ENCODE measurements at regions not wholly inside any gene's neighbourhood (a gene's known extent, or its start where the extent isn't known, plus 50 kb on each side); places are given as distances from the start of the nearest gene placed in this dataset.

- DNase-seq, result no peak
Observed at GRCh38 chr11:112467721-112468120, 207.1 kb upstream of the PLET1 start.

DNA sequence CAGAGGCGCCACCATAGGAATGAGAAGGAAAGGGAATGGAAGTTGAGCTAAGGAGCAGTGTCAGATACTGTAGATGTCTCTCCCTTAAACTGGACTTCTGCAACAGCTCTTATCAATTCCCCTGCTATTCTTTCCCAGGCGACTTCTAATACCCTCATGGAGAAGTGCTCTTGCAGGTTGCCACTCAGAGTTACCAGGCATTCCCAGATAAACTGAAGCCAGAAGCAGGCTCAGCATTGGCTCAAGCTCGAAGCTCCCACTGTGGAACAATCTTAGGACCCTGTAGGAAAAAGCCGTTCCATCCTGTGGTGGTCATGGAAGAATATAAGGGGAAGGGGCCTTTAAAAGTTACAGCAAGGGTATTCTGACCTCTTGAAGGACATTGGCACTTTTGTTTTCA, 208.7 kb upstream of the PLET1 start:
- DNase-seq, result no peak

DNA sequence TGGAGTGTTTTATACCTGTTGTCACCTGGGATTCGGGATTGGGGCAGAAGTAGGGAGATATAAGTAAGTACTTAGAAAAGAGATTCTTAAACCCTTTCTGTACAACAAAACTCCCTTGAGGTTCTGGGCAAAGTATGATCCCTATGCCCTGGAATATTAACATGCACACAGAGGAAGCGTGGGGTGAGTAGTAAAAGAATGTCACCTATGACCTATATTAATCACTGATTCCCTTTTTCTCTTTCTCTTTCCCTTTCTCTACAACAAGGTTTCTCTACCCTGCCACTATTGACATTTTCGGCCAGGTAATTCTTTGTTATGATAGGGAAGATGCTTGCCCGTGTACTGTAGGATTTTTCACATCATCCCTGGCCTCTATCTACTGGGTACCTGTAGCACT, 209.7 kb upstream of the PLET1 start:
- no peak for DNase-seq

DNA sequence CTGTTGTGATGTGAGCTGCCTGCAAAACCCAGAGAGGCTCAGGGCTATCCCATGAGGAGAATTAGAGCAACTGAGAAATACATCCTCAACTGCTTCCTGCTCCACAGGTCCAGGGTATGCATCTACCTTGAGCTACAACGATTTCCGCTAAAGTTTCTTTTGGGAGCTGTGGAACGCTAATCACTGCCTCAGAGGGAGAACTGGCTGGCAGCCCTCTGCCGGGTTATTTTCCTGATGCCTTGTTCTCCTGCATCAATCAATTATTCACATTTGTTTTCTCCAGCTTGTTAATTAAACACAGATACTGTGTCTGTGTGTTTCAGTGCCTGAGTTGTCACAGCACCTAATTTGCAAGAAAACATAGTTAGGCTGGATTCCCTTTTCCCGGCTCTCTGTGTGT, 211.1 kb upstream of the PLET1 start:
- DNase-seq, result no peak

DNA sequence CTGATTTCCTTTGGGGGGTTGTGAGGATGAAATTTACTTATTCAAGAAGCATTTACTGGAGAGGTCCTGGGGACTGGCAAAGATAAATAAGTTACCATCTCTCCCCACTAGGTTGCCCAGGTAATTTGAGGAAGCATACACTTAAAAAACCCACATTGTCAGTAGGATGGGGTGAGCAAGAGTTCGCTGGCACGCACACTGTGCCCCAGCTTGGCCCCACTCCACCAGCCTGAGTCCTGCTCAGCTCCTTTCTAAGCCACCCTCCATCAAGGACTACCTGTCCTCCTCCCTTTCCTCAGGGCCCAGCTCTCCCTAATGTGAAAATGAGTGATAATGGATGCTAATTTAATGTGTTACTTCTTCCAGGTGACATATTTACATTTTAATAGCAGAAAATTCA, 216.5 kb upstream of the PLET1 start:
- DNase-seq, result no peak

- no peak for DNase-seq
Observed at GRCh38 chr11:112477581-112478317, 217.1 kb upstream of the PLET1 start.

GRCh38 chr11:112478806-112479205, 218.1 kb upstream of the PLET1 start:
- DNase-seq, result no peak

- DNase-seq, result no peak
Observed at GRCh38 chr11:112481431-112481830, 220.8 kb upstream of the PLET1 start.

DNA sequence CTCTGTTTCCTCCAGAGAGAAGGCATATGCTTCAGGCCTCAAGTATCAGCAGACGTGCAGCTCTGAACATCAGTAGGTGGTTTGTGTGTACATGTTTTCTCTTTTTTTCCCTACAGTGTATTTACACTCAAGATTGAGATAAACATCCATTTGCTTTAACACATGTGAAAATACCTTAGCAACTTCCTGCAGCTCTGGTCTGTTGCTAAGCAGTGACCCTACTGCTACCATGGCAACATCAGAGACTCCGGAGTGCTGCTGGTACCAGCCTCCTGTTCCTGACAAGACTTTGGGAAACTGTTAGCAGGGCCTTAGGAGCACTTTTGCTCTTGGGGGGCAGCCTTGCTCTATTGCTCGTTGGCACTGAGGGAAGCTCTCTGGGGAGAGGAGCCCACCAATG, 221.2 kb upstream of the PLET1 start:
- DNase-seq, result no peak

DNA sequence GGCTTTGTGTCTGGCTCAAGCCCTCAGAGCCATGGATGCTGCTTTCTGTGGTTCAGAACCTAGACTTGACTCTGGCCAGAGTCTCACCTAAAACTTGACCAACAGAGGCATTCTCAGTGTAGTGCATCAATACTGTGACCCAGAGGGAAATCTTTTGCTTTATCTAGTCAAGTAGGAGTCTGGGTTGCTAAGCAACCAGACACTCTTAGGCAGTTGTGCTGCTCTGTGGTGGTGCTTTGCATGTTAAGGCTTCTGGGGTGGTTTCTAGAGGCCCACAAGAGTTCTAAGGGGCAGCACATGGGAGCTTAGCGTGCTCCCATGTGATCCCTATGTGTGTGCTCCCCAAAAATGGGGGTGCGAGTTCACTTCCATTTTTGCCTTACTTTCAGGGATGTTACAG, 224.6 kb upstream of the PLET1 start:
- DNase-seq, result no peak

DNA sequence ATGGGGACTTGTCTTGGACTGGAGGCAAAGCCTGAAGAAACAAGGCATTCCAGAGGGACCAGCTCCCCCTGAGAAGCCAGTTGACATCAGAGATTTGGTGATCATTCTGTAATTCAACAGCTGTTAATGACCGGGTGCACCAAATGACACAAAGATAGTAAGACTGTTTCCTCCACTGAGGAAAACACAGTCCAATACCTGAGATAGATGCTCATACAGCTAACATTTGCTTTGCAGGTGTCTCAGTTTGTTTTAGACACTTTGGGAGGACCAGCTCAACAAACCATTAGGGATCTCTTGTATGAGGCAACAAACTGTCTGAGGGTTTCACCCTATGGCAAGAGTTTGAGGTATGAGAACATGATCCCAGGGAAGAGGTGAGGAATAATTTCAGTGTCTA, 237.2 kb upstream of the PLET1 start:
- DNase-seq, result no peak

DNA sequence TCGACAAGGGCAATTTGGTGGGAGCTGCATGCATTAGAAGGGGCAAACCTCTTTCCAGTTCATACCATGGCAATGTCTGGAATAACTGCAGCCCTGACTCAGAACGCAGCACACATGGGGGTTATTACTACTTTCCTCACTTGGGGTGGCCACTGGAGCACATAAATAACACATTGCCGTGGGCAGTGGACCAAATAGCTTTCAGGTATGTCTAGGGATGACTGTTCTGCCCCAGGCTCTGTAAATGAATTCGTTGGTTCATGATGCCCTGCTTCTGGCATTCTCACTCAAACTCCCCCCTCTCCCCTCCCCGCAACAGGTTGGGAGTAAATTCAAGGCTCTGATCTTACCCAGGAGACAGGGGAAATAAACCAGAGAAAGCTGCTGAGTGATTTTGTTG, 238.0 kb upstream of the PLET1 start:
- no peak for DNase-seq

GRCh38 chr11:112499153-112499880, 238.7 kb upstream of the PLET1 start:
- DNase-seq, result no peak

DNA sequence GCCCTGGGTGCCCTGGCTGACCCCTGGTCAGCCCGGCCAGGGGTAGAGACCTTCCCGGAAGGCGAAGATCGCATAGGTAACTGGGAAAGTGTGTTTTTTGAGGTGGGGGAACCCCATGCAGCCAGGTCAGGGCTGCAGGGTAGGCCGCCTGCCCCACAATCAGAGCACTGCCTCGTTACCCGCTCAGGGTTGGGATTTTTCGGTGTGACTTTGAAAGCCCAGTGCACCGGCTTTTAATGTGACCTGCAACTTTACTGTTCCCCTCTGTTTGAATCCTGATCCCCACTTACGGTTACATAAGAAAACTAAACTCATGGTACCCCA, 239.2 kb upstream of the PLET1 start:
- DNase-seq, result no peak

DNA sequence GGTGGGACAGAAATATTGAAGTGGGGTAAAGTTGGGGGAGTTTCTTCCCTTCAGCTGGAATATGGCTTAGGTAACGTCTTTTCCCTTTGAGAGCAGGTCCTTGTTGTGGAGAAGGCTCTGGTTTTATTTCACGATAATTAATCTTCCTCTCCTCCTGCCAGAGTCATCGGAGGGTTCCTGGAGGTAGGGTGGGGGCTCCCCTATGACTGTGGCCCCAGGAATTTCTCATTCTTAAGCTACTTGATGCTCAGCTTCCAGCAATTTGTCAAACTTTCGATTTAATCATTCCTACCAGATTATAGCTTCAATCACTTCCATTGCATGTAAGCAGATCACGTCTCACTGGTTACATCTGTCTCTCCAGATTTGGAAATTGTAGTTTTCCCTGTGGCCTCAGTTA, 242.8 kb upstream of the PLET1 start:
- DNase-seq, result no peak

DNA sequence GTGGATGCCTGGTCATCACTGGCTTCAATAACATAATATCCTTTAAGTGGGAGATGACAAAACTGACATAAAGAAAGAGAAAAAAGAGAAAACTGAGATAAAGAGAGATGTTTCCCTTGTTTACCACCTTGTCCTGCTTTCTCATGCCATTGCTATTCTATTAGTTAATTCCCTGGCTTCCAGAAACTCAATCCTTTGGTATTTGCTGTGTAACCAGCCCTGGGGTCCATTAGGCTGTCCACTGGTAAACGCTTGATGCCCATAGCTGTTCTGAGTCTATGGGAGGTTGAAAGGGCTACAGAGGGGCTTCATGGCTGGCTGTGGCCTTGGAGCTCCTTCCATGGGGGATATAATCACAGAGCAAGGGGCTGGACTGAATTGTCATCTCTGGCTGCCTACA, 243.4 kb upstream of the PLET1 start:
- no peak for DNase-seq

- DNase-seq, result no peak
Observed at GRCh38 chr11:112506852-112507251, 246.2 kb upstream of the PLET1 start.

DNA sequence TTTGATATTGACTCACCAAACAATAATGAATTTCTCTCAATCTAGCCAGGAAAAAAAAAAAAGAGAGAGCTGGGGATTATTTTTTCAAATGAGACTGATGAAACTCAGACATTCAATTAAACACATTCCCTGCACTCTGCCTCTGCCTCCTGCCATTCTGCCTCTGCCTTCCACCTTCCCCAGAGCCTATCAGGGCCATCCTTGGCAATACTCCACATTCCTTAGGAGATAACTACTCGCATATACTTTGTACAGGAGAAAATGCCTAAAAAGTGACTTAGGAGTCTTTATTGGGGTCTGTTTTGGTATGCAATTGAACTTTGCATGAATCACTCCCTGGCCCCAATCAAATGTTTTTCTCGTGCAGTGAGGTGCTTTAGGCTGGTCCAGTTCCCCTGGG, 246.6 kb upstream of the PLET1 start:
- no peak for DNase-seq

- DNase-seq, result no peak
Observed at GRCh38 chr11:112508750-112509149, 248.1 kb upstream of the PLET1 start.

DNA sequence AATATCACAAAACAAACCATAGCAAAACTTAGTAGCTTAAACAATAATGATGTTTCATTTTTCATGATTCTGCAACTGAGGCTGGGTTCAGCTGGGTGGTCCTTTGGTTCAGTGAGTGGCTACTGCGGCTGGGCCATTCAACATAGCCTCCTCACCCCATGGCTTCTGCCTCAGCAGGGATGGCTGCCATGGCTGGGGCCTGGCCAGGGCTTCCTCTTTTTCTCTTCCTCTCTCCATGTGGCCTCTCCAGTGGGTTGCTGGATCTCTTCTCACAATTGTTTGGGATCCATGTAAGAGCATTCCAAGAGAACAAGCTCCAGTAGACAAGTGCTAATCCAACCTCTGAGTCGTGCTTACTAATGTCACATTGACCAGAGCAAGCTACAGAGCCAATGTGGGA, 248.6 kb upstream of the PLET1 start:
- DNase-seq, result no peak

- DNase-seq, result no peak
Observed at GRCh38 chr11:112511271-112511670, 250.6 kb upstream of the PLET1 start.

DNA sequence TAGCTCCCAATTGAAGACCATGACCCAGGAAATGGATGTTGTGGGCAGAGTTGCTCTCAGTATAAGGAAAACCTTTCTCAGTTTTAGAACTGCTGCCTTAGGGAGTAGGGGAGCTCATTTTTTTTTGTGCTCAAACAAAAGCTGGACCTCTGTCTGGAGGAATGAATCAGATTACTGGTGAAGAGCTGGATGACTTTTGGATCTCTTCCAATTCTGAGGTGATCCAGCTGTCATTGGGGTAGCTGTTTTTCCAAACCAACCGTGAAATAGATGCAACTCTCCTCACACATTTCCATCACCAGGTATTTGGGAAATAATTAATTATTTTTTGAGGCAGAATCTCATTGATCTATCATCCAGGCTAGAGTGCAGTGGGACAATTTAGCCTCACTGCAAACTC, 251.3 kb upstream of the PLET1 start:
- DNase-seq, result no peak

DNA sequence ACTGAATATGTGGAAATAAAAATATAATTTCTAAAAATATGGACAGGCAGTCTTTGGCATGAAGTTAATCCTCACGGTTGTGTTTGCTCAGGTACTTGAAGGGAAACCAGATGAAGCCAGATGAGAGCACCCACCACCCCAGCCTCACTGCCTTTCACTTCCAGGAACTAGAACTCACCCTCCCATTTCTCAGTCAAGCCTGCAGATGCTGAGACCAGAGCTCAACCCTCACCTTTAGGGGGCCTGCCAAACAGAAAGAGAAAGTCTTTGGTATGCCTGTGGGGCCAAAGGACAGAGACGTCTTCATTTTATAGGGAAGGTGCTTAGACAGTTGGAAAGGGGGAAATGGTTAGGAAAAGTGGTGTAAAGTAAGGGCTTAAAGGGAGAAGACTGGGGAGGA, 252.8 kb upstream of the PLET1 start:
- no peak for DNase-seq

GRCh38 chr11:112514011-112514740, 253.5 kb upstream of the PLET1 start:
- DNase-seq, result no peak

Measured in T1000 (cell line).